GM12878 (cell line): ENCODE measurements at regions not wholly inside any gene's neighbourhood (a gene's known extent, or its start where the extent isn't known, plus 50 kb on each side); places are given as distances from the start of the nearest gene placed in this dataset.

ENCODE experiments used
- ATAC-seq: fragments of 200-7000 bp; cut with Tn5 transposase; 3 replicates; pipeline ENCODE4 v1.9.1; 2020; ENCODE audit warnings: mild to moderate bottlenecking, moderate library complexity
- BruUV-seq: library from RNA; stranded (reverse); fragments of 400-500 nt; replicated peaks from 2 replicates; lab custom pipeline; 2021; lab: Mats Ljungman, UMichigan
- CTCF ChIA-PET: fragments of 300-600 bp; sonication (Branson Sonifier 250); formaldehyde crosslinking; extraction: SDS; loops from one replicate; lab custom pipeline; 2021; ENCODE audit warnings: inconsistent platforms; lab: Yijun Ruan, JAX
- POLR2A ChIA-PET: fragments of 350-600 bp; formaldehyde crosslinking; extraction: SDS; loops from one replicate; lab custom pipeline; 2021; ENCODE audit warnings: inconsistent platforms; lab: Charles Lee
- RAD21 ChIA-PET: fragments of 300-600 bp; sonication (Branson Sonifier 250); formaldehyde crosslinking; loops from one replicate; lab custom pipeline; 2023; ENCODE audit warnings: antibody characterized with exemption; ENCODE audit not compliant: unreplicated experiment; lab: Charles Lee
- SMC1A ChIA-PET: fragments of 300-600 bp; sonication (Branson Sonifier 250); formaldehyde crosslinking; loops from one replicate; lab custom pipeline; 2023; ENCODE audit not compliant: unreplicated experiment, uncharacterized antibody; lab: Charles Lee
- DNase-seq: peaks from one replicate; pipeline ENCODE4 v3.0.0-alpha.2; 2011; ENCODE audit warnings: low read depth, low spot score
- FAIRE-seq: peaks from 3 replicates; lab custom pipeline; 2011; peaks lifted over from hg19 to GRCh38; lab: Jason Lieb, UNC
- H2AFZ ChIP-seq: 2 replicates; pipeline ENCODE4 v1.6.0; 2011; ENCODE audit warnings: low read depth, low read length, control low read depth; ENCODE audit not compliant: control insufficient read depth
- H3K27ac ChIP-seq: 2 replicates; pipeline ENCODE4 v1.5.1; 2011; ENCODE audit warnings: control low read depth; ENCODE audit not compliant: control insufficient read depth, insufficient read depth
- H3K27me3 ChIP-seq, 2 experiments: replicated peaks in 1 of 2; 2 replicates each; pipeline versions ENCODE4 v1.6.0 to v1.6.1; 2011; ENCODE audit warnings: low read length in 1 of 2; ENCODE audit not compliant: control insufficient read depth in 2 of 2, insufficient read depth in 2 of 2
- H3K36me3 ChIP-seq, 2 experiments: 2 replicates each; pipeline ENCODE4 v1.5.1; 2011; ENCODE audit warnings: low read length in 1 of 2; ENCODE audit not compliant: control insufficient read depth in 2 of 2, insufficient read depth in 2 of 2
- H3K4me1 ChIP-seq: 2 replicates; pipeline ENCODE4 v1.6.1; 2011; ENCODE audit warnings: mild to moderate bottlenecking, low read length, moderate library complexity, mixed read lengths; ENCODE audit not compliant: control insufficient read depth, insufficient read depth
- H3K4me2 ChIP-seq: 2 replicates; pipeline ENCODE4 v1.6.0; 2011; ENCODE audit warnings: control low read depth; ENCODE audit not compliant: control insufficient read depth, insufficient read depth
- H3K4me3 ChIP-seq: fragments of 200-600 bp; sonication (generic); 2 replicates; pipeline ENCODE4 v1.5.1; 2016
- H3K79me2 ChIP-seq: 2 replicates; pipeline ENCODE4 v1.6.0; 2011; ENCODE audit warnings: low read length; ENCODE audit not compliant: control insufficient read depth, insufficient read depth
- H3K9ac ChIP-seq: 2 replicates; pipeline ENCODE4 v1.8.0; 2011; ENCODE audit warnings: low read length, control low read depth, mixed read lengths; ENCODE audit not compliant: control insufficient read depth, insufficient read depth
- H3K9me3 ChIP-seq: replicated peaks from 3 replicates; pipeline ENCODE4 v1.5.1; 2011; ENCODE audit warnings: mild to moderate bottlenecking, low read length; ENCODE audit not compliant: control insufficient read depth, insufficient read depth
- H4K20me1 ChIP-seq: 2 replicates; pipeline ENCODE4 v1.6.0; 2011; ENCODE audit not compliant: control insufficient read depth, insufficient read depth
- HDGF ChIP-seq: fragments of 450-650 bp; IDR thresholded peaks from 2 replicates; pipeline ENCODE4 v1.6.1; 2016; ENCODE audit warnings: antibody characterized with exemption
- IKZF1 ChIP-seq: fragments of 450-650 bp; conservative IDR thresholded peaks from 2 replicates; pipeline ENCODE4 v1.6.1; 2017; ENCODE audit warnings: antibody characterized with exemption, mild to moderate bottlenecking
- LARP7 ChIP-seq: fragments of 450-650 bp; IDR thresholded peaks from 2 replicates; pipeline ENCODE4 v1.6.1; 2017; ENCODE audit warnings: mild to moderate bottlenecking
- NR2F1 ChIP-seq: fragments of 450-650 bp; conservative IDR thresholded peaks from 2 replicates; pipeline ENCODE4 v1.6.1; 2017; ENCODE audit warnings: mild to moderate bottlenecking
- ZNF217 ChIP-seq: fragments of 450-650 bp; IDR thresholded peaks from 2 replicates; pipeline ENCODE4 v1.6.1; 2017; ENCODE audit warnings: antibody characterized with exemption, mild to moderate bottlenecking
- ZNF24 ChIP-seq: fragments of 450-650 bp; IDR thresholded peaks from 2 replicates; pipeline ENCODE4 v1.6.1; 2017; ENCODE audit warnings: antibody characterized with exemption, mild to moderate bottlenecking
- WGBS: methylation state at CpG from one replicate; pipeline ENCODE4 v1.1.6; 2016; ENCODE audit warnings: low lambda C conversion rate; ENCODE audit not compliant: insufficient replicate concordance, insufficient coverage; ENCODE audit errors: missing lambda C conversion rate; 5-methylcytosine and 5-hydroxymethylcytosine counted together
- in situ Hi-C: fragments of 300-500 bp; cut with MboI; formaldehyde crosslinking; loops from 9 replicates; pipeline ENCODE4 v1.14.3; 2018; ENCODE audit warnings: mixed read lengths
- intact Hi-C: fragments of 100-400 bp; cut with micrococcal nuclease; formaldehyde crosslinking; loops from one replicate; pipeline ENCODE4 v1.14.2; 2022; ENCODE audit not compliant: unreplicated experiment
- TF ChIP-seq, protein P1 (sequence below): IDR thresholded peaks from 2 replicates; pipeline ENCODE4 v1.6.1; 2011; ENCODE audit warnings: mild to moderate bottlenecking, low read depth, low read length, moderate library complexity; ENCODE audit not compliant: insufficient replicate concordance
- TF ChIP-seq, protein P2 (sequence below): IDR thresholded peaks from 2 replicates; pipeline ENCODE4 v1.6.1; 2012; ENCODE audit warnings: low read length, inconsistent platforms
- TF ChIP-seq, protein P3 (sequence below): fragments of 450-650 bp; IDR thresholded peaks from 2 replicates; pipeline ENCODE4 v1.6.1; 2017; ENCODE audit warnings: mild to moderate bottlenecking, moderate library complexity

DNA sequence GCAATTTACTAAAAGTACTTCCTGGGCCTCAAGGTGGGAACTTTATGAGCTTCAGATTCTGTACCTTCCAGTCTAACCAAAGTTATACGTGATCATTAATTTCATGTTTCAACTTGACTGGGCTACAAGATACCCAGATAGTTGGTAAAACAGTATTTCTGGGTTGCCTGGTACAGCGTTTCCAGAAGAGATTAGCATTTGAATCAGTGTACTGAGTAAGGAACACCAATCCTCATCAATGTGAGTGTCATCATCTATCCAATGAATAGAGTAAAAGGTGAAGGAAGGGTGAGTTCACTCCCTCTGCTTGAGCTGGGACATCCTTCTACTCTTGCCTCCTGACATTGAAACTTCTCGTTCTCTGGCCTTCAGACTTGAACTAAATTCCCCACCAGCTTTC is 274.5 kb upstream of the ID2 start:
- Histone ChIP-seq H3K9me3 (peaks cover 3% of the 10 kb centered on the region), H3K4me3 (no peak overlapping the region), H4K20me1 (no peaks in the 10 kb centered on the region; the same call in 1 of the 2 replicates), H3K9ac (no peak overlapping the region), H3K4me1 (peaks cover 32% of the 10 kb centered on the region), H3K4me2 (peak overlapping the region; percentile 38; the same call in 1 of the 2 replicates), H3K27ac (peak overlapping the region; percentile 80), H3K27me3 (no peaks in the 10 kb centered on the region), H2AFZ (peak overlapping the region; percentile 51), H3K79me2 (no peaks in the 10 kb centered on the region), H3K36me3 (no peaks in the 10 kb centered on the region)
- CTCF ChIA-PET = interaction anchor here (0.6 to 3.5 kb wide), 10 partner anchors 9 to 884 kb away, joined by 3 to 19 read pairs (median 3); no protein-coding TSS in a partner anchor
- WGBS = 79% methylated on average over 3 of the region's 3 CpGs
- POLR2A ChIA-PET = interaction anchor here (1.1 to 7.3 kb wide), 5 partner anchors 12 to 95 kb away, joined by 3 to 70 read pairs (median 12); no protein-coding TSS in a partner anchor
- no TSS peak for BruUV-seq
- ATAC-seq (no peak; the same call in 2 of the 3 replicates), DNase-seq (no peak), FAIRE-seq (no peak)
- RAD21 ChIA-PET = interaction anchor here (0.7 to 8.0 kb wide), 22 partner anchors 12 to 682 kb away, joined by 3 to 138 read pairs (median 11); partner anchors contain the start of gene ID2
- intact Hi-C loops (loop anchor here (1.0 to 5.0 kb wide), 3 partner anchors 29 to 670 kb away; no protein-coding TSS in a partner anchor), in situ Hi-C loops (loop anchor here (5.0 kb wide), 1 partner anchor 135 kb away; no protein-coding TSS in a partner anchor)
- SMC1A ChIA-PET = interaction anchor here (0.6 to 20.6 kb wide), 33 partner anchors 8 to 979 kb away, joined by 3 to 352 read pairs (median 6); partner anchors contain the start of gene ID2
- TF ChIP-seq, protein P1, sequence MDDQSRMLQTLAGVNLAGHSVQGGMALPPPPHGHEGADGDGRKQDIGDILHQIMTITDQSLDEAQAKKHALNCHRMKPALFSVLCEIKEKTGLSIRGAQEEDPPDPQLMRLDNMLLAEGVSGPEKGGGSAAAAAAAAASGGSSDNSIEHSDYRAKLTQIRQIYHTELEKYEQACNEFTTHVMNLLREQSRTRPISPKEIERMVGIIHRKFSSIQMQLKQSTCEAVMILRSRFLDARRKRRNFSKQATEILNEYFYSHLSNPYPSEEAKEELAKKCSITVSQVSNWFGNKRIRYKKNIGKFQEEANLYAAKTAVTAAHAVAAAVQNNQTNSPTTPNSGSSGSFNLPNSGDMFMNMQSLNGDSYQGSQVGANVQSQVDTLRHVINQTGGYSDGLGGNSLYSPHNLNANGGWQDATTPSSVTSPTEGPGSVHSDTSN = no peak
- peak; percentile 23; the same call in 1 of the 2 replicates for TF ChIP-seq HDGF
- TF ChIP-seq, protein P2, sequence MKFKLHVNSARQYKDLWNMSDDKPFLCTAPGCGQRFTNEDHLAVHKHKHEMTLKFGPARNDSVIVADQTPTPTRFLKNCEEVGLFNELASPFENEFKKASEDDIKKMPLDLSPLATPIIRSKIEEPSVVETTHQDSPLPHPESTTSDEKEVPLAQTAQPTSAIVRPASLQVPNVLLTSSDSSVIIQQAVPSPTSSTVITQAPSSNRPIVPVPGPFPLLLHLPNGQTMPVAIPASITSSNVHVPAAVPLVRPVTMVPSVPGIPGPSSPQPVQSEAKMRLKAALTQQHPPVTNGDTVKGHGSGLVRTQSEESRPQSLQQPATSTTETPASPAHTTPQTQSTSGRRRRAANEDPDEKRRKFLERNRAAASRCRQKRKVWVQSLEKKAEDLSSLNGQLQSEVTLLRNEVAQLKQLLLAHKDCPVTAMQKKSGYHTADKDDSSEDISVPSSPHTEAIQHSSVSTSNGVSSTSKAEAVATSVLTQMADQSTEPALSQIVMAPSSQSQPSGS = no peak
- 0 out of 2 replicates have a peak, but pooled peaks have one; percentile 64 for TF ChIP-seq LARP7
- 0 out of 2 replicates have a peak, but pooled peaks have one; percentile 10 for TF ChIP-seq ZNF24
- TF ChIP-seq, protein P3, sequence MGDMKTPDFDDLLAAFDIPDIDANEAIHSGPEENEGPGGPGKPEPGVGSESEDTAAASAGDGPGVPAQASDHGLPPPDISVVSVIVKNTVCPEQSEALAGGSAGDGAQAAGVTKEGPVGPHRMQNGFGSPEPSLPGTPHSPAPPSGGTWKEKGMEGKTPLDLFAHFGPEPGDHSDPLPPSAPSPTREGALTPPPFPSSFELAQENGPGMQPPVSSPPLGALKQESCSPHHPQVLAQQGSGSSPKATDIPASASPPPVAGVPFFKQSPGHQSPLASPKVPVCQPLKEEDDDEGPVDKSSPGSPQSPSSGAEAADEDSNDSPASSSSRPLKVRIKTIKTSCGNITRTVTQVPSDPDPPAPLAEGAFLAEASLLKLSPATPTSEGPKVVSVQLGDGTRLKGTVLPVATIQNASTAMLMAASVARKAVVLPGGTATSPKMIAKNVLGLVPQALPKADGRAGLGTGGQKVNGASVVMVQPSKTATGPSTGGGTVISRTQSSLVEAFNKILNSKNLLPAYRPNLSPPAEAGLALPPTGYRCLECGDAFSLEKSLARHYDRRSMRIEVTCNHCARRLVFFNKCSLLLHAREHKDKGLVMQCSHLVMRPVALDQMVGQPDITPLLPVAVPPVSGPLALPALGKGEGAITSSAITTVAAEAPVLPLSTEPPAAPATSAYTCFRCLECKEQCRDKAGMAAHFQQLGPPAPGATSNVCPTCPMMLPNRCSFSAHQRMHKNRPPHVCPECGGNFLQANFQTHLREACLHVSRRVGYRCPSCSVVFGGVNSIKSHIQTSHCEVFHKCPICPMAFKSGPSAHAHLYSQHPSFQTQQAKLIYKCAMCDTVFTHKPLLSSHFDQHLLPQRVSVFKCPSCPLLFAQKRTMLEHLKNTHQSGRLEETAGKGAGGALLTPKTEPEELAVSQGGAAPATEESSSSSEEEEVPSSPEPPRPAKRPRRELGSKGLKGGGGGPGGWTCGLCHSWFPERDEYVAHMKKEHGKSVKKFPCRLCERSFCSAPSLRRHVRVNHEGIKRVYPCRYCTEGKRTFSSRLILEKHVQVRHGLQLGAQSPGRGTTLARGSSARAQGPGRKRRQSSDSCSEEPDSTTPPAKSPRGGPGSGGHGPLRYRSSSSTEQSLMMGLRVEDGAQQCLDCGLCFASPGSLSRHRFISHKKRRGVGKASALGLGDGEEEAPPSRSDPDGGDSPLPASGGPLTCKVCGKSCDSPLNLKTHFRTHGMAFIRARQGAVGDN = peak; percentile 62; the same call in 1 of the 2 replicates
- TF ChIP-seq IKZF1 = peak; percentile 27; the same call in 1 of the 2 replicates
- 0 out of 2 replicates have a peak, but pooled peaks have one; percentile 25 for TF ChIP-seq NR2F1
- TF ChIP-seq ZNF217 = 0 out of 2 replicates have a peak, but pooled peaks have one; percentile 49
